CD14-positive monocyte (primary cell): ENCODE measurements at regions not wholly inside any gene's neighbourhood (a gene's known extent, or its start where the extent isn't known, plus 50 kb on each side); places are given as distances from the start of the nearest gene placed in this dataset.
A peak's percentile ranks its signal among the peaks of the same experiment; 100 is the strongest.

Source experiments
- DNase-seq, 3 donors: peaks; one replicate each; pipeline ENCODE4 v3.0.0-alpha.2; 2011 to 2022
- H2AFZ ChIP-seq: 2 replicates; pipeline ENCODE4 v1.6.0; 2012; ENCODE audit warnings: mild to moderate bottlenecking, low read depth, low read length, inconsistent platforms; ENCODE audit not compliant: insufficient read depth, poor library complexity, severe bottlenecking
- H3K27ac ChIP-seq, 2 donors: 1 replicate in 1 of 2; 2 replicates in 1 of 2; pipeline ENCODE4 v1.5.1; 2012 to 2013; ENCODE audit warnings: low read length in 2 of 2, control low read depth in 1 of 2, inconsistent platforms in 1 of 2, low read depth in 1 of 2, mild to moderate bottlenecking in 1 of 2
- H3K27me3 ChIP-seq, 2 donors: one replicate each; pipeline versions ENCODE4 v1.6.0 to v1.6.1; 2011 to 2013; ENCODE audit warnings: low read length in 2 of 2; ENCODE audit not compliant: control insufficient read depth in 2 of 2, insufficient read depth in 2 of 2
- H3K36me3 ChIP-seq, 2 donors: replicated peaks in 1 of 2; 1 replicate in 1 of 2; 2 replicates in 1 of 2; pipeline versions ENCODE4 v1.5.1 to v1.6.1; 2012 to 2013; ENCODE audit warnings: low read length in 2 of 2, control low read depth in 1 of 2, inconsistent platforms in 1 of 2, mild to moderate bottlenecking in 1 of 2; ENCODE audit not compliant: insufficient read depth in 2 of 2, control insufficient read depth in 1 of 2
- H3K4me1 ChIP-seq, 2 donors: 1 replicate in 1 of 2; 2 replicates in 1 of 2; pipeline versions ENCODE4 v1.5.1 to v1.6.1; 2012 to 2013; ENCODE audit warnings: low read length in 2 of 2, control low read depth in 1 of 2, inconsistent platforms in 1 of 2, mild to moderate bottlenecking in 1 of 2, moderate library complexity in 1 of 2; ENCODE audit not compliant: insufficient read depth in 2 of 2, control insufficient read depth in 1 of 2
- H3K4me2 ChIP-seq: replicated peaks from 2 replicates; pipeline ENCODE3; 2012; ENCODE audit warnings: low read length, moderate library complexity, mild to moderate bottlenecking; ENCODE audit not compliant: poor library complexity, severe bottlenecking; ENCODE audit errors: extremely low read depth
- H3K4me3 ChIP-seq, 3 experiments: fragments of 200-600 bp in 1 of 3; sonication (generic) in 1 of 3; replicated peaks in 1 of 3; 1 replicate in 2 of 3; 2 replicates in 1 of 3; pipeline ENCODE4 v1.5.1; 2011 to 2013; ENCODE audit warnings: low read length in 3 of 3, mild to moderate bottlenecking in 3 of 3, control low read depth in 2 of 3, low read depth in 2 of 3, inconsistent platforms in 1 of 3, moderate library complexity in 1 of 3
- H3K79me2 ChIP-seq: 2 replicates; pipeline ENCODE4 v1.6.0; 2012; ENCODE audit warnings: mild to moderate bottlenecking, control low read depth, inconsistent platforms, low read length, moderate library complexity; ENCODE audit not compliant: insufficient read depth
- H3K9ac ChIP-seq: 2 replicates; pipeline ENCODE4 v1.6.0; 2017; ENCODE audit warnings: low read length, mild to moderate bottlenecking; ENCODE audit not compliant: insufficient read depth, poor library complexity, severe bottlenecking
- H3K9me3 ChIP-seq, 2 donors: replicated peaks in 1 of 2; 1 replicate in 1 of 2; 2 replicates in 1 of 2; pipeline versions ENCODE4 v1.5.1 to v1.6.1; 2012 to 2013; ENCODE audit warnings: low read length in 2 of 2, control low read depth in 1 of 2; ENCODE audit not compliant: control insufficient read depth in 1 of 2, insufficient read depth in 1 of 2
- H4K20me1 ChIP-seq: 2 replicates; pipeline ENCODE4 v1.6.0; 2012; ENCODE audit warnings: mild to moderate bottlenecking, low read length, control low read depth, moderate library complexity; ENCODE audit not compliant: insufficient read depth
- H3K27ac Mint-ChIP-seq, 7 donors: one replicate each; pipeline ENCODE4 v1.8.0; 2020; ENCODE audit warnings: mild to moderate bottlenecking in 7 of 7, mixed read lengths in 7 of 7, moderate library complexity in 6 of 7, inconsistent platforms in 2 of 7
- H3K27me3 Mint-ChIP-seq, 3 donors: one replicate each; pipeline ENCODE4 v1.8.0; 2021 to 2022; ENCODE audit warnings: low read depth in 3 of 3, mild to moderate bottlenecking in 3 of 3, mixed read lengths in 3 of 3, moderate library complexity in 3 of 3, inconsistent platforms in 1 of 3
- H3K36me3 Mint-ChIP-seq, 2 donors: one replicate each; pipeline ENCODE4 v1.8.0; 2020; ENCODE audit warnings: mixed read lengths in 2 of 2, inconsistent platforms in 1 of 2, mild to moderate bottlenecking in 1 of 2
- H3K4me1 Mint-ChIP-seq: one replicate; pipeline ENCODE4 v1.8.0; 2020; ENCODE audit warnings: mild to moderate bottlenecking, mixed read lengths
- H3K4me3 Mint-ChIP-seq, 2 donors: one replicate each; pipeline ENCODE4 v1.8.0; 2020; ENCODE audit warnings: mild to moderate bottlenecking in 2 of 2, mixed read lengths in 2 of 2, moderate library complexity in 1 of 2
- H3K9me3 Mint-ChIP-seq, 7 donors: one replicate each; pipeline ENCODE4 v1.8.0; 2020 to 2022; ENCODE audit warnings: mixed read lengths in 7 of 7, mild to moderate bottlenecking in 6 of 7, moderate library complexity in 6 of 7, inconsistent platforms in 2 of 7
- CTCF ChIP-seq: fragments of 200-600 bp; IDR thresholded peaks from one replicate; pipeline ENCODE4 v1.8.0; 2022; ENCODE audit warnings: antibody characterized with exemption, mild to moderate bottlenecking
- WGBS: methylation state at CpG from one replicate; pipeline ENCODE4 v1.1.5; 2013; ENCODE audit warnings: missing lambda C conversion rate; ENCODE audit not compliant: insufficient coverage; 5-methylcytosine and 5-hydroxymethylcytosine counted together
- intact Hi-C, 2 donors: fragments of 100-400 bp; cut with micrococcal nuclease; formaldehyde crosslinking; loops; one replicate each; pipeline versions ENCODE4 v1.15.0 to v1.15.1; 2023

- Mint-ChIP-seq H3K27ac (peak overlapping the region in 6 of 7 donors; percentile 36 to 99 (median 97)), H3K4me3 (no peak overlapping the region), H3K27me3 (no peaks in the 10 kb centered on the region), H3K4me1 (peaks cover 40% of the 10 kb centered on the region), H3K36me3 (no peaks in the 10 kb centered on the region), H3K9me3 (no peaks in the 10 kb centered on the region)
- H3K36me3 ChIP-seq = no peaks in the 10 kb centered on the region
- H3K79me2 ChIP-seq = no peaks in the 10 kb centered on the region
- H3K4me2 ChIP-seq = peak overlapping the region; percentile 77
- peak overlapping the region; percentile 6 for H2AFZ ChIP-seq
- DNase-seq = no peak
- TF ChIP-seq CTCF = no peak
- no peak overlapping the region for H3K9ac ChIP-seq
- H3K27me3 ChIP-seq = no peaks in the 10 kb centered on the region
- peak overlapping the region in 1 of 2 donors; percentile 94 for H3K27ac ChIP-seq
- peak overlapping the region in 1 of 3 experiments; percentile 76 for H3K4me3 ChIP-seq
- no CpG with 5 or more reads among the region's 3 CpGs for WGBS
- no peaks in the 10 kb centered on the region for H3K9me3 ChIP-seq
- no peaks in the 10 kb centered on the region for H4K20me1 ChIP-seq
- intact Hi-C loops = loop anchor here (5.0 to 10.0 kb wide), 7 partner anchors 180 to 1230 kb away; partner anchors contain the start of genes N4BP2L2 (in 2 of the 2), PDS5B (in 2 of the 2), BRCA2 (in 1 of the 2) and RFC3 (in 1 of the 2)
- H3K4me1 ChIP-seq = peaks cover 44 to 55% of the 10 kb centered on the region in 2 donors
Observed at GRCh38 chr13:33544308-33544707, 258.8 kb upstream of the STARD13 start.

DNA sequence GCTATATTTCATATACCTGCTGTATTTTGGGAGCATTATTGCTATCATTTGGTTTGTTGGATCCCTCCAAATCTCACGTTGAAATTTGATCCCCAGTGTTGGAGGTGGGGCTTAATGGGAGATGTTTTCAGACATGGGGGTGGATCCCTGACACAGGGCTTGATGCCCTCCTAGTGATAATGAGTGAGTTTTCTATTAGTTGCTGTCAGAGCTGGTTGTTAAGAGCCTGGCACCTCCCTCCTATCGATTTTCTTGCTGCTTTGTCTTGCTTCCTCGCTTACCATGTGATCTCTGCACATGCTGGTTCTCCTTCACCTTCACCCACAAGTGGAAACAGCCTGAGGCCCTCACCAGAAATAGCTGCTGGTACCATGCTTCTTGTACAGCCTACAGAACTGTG, 259.9 kb upstream of the STARD13 start:
- no peaks in the 10 kb centered on the region for H3K9me3 ChIP-seq
- no peak overlapping the region for H3K4me3 Mint-ChIP-seq
- no peaks in the 10 kb centered on the region for H3K79me2 ChIP-seq
- H4K20me1 ChIP-seq = no peaks in the 10 kb centered on the region
- H2AFZ ChIP-seq = no peak overlapping the region
- H3K27ac Mint-ChIP-seq = peak overlapping the region in 1 of 7 donors; percentile 21
- no peak overlapping the region for H3K4me3 ChIP-seq
- H3K4me1 ChIP-seq = peaks cover 37 to 48% of the 10 kb centered on the region in 2 donors
- no peak overlapping the region for H3K4me2 ChIP-seq
- no peak overlapping the region for H3K27ac ChIP-seq
- peaks cover 0 to under 1% (median 0%) of the 10 kb centered on the region in 7 donors for H3K9me3 Mint-ChIP-seq
- no peak for TF ChIP-seq CTCF
- no peaks in the 10 kb centered on the region for H3K36me3 ChIP-seq
- no peaks in the 10 kb centered on the region for H3K27me3 Mint-ChIP-seq
- H3K36me3 Mint-ChIP-seq = no peaks in the 10 kb centered on the region
- no peak for DNase-seq
- peaks cover 35% of the 10 kb centered on the region for H3K4me1 Mint-ChIP-seq
- no peaks in the 10 kb centered on the region for H3K27me3 ChIP-seq
- no peak overlapping the region for H3K9ac ChIP-seq
- WGBS = 97% methylated on average over 3 of the region's 3 CpGs
- intact Hi-C loops = loop anchor here (5.0 to 10.0 kb wide), 5 partner anchors 179 to 1231 kb away; partner anchors contain the start of genes RFC3 (in 2 of the 2), BRCA2 (in 1 of the 2), PDS5B (in 1 of the 2) and ZAR1L (in 1 of the 2)
